ENCODE measurements at regions not wholly inside any gene's neighbourhood (a gene's known extent, or its start where the extent isn't known, plus 50 kb on each side); places are given as distances from the start of the nearest gene placed in this dataset.

GRCh38 chr6:144898741-144899140 is 613.6 kb downstream of the UTRN start:
- Histone ChIP-seq H3K27ac (no peak overlapping the region), H3K4me3 (ENCODE audit: low read depth, low read length) (no peak overlapping the region), H3K36me3 (no peaks in the 10 kb centered on the region), H3K27me3 (ENCODE audit: insufficient read depth, low read depth, severe bottlenecking) (no peaks in the 10 kb centered on the region), H3K9me3 (ENCODE audit: severe bottlenecking) (no peaks in the 10 kb centered on the region)
- no peak for DNase-seq
- no peak for TF ChIP-seq CTCF (IDR thresholded peaks at IDR 0.05; ENCODE audit: low read depth, low read length)

DNA sequence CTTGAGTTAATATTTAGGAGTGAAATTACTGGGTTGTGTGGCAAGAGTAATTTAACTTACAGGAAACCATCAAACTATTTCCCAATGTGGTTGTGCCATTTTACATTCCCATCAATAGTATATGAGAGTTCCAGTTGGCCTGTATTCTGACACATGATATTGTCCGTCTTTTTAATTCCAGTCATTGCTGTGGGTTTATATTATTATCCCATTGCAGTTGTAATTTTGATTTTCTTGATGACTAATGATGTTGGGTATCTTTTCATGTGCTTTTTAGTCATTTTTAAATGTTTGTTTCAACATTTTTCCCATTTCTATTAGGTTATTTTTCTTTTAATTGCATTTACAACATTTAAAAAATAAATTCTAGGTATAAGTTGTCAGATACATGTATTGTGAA is 614.0 kb downstream of the UTRN start:
- no peak overlapping the region for H3K4me3 ChIP-seq (ENCODE audit: low read depth, low read length)
- no peak overlapping the region for H3K27ac ChIP-seq
- no peak for TF ChIP-seq CTCF (IDR thresholded peaks at IDR 0.05; ENCODE audit: low read depth, low read length)
- no peaks in the 10 kb centered on the region for H3K9me3 ChIP-seq (ENCODE audit: severe bottlenecking)
- no peaks in the 10 kb centered on the region for H3K36me3 ChIP-seq
- no peak for DNase-seq
- H3K27me3 ChIP-seq (ENCODE audit: insufficient read depth, low read depth, severe bottlenecking), result no peaks in the 10 kb centered on the region

DNA sequence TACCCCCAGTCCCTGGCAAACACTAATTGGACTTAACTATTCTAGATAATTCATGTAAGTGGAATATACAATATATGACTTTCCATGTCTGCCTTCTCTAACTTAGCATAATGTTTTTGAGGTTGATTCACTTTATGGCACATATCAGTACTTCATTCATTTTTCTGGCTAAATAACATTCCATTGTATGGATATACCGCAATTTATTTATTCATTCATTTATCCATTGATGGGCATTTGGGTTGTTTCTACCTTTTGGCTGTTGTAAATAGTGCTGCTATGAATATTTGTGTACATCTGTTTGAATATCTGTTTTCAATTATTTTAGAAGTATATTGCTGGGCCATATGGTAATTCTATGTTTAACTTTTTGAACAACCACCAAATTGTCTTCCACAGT is 616.3 kb downstream of the UTRN start:
- H3K36me3 ChIP-seq, result no peaks in the 10 kb centered on the region
- no peak for DNase-seq
- TF ChIP-seq CTCF (IDR thresholded peaks at IDR 0.05; ENCODE audit: low read depth, low read length), result no peak
- no peak overlapping the region for H3K4me3 ChIP-seq (ENCODE audit: low read depth, low read length)
- H3K27ac ChIP-seq, result no peak overlapping the region
- no peaks in the 10 kb centered on the region for H3K27me3 ChIP-seq (ENCODE audit: insufficient read depth, low read depth, severe bottlenecking)
- H3K9me3 ChIP-seq (ENCODE audit: severe bottlenecking), result no peaks in the 10 kb centered on the region

DNA sequence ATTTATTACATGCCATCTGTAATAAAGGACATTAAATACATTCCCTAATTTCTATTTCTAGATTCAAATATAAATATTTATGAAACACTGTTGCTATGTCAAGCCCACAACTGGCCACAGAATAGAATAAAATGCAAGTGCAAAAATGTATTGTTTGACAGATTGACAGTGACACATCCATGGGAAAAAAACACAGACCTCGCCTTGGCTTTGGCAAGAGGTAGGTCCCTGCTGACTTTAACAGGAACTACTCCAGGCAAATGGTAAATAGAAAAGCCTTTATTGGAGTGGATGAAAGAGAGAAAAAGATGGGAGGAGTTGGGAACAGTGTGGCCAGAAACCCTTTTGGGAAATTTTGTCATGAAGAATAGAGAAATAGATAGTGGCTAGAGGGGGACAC is 622.9 kb downstream of the UTRN start:
- H3K36me3 ChIP-seq, result no peaks in the 10 kb centered on the region
- no peak for DNase-seq
- H3K9me3 ChIP-seq (ENCODE audit: severe bottlenecking), result no peaks in the 10 kb centered on the region
- no peaks in the 10 kb centered on the region for H3K27me3 ChIP-seq (ENCODE audit: insufficient read depth, low read depth, severe bottlenecking)
- no peak for TF ChIP-seq CTCF (IDR thresholded peaks at IDR 0.05; ENCODE audit: low read depth, low read length)
- no peak overlapping the region for H3K27ac ChIP-seq
- no peak overlapping the region for H3K4me3 ChIP-seq (ENCODE audit: low read depth, low read length)

GRCh38 chr6:144909753-144910285 is 624.7 kb downstream of the UTRN start:
- no peaks in the 10 kb centered on the region for H3K27me3 ChIP-seq (ENCODE audit: insufficient read depth, low read depth, severe bottlenecking)
- no peaks in the 10 kb centered on the region for H3K9me3 ChIP-seq (ENCODE audit: severe bottlenecking)
- no peak overlapping the region for H3K4me3 ChIP-seq (ENCODE audit: low read depth, low read length)
- no peak for TF ChIP-seq CTCF (IDR thresholded peaks at IDR 0.05; ENCODE audit: low read depth, low read length)
- DNase-seq, result no peak
- H3K27ac ChIP-seq, result no peak overlapping the region
- H3K36me3 ChIP-seq, result no peaks in the 10 kb centered on the region

- Histone ChIP-seq H3K4me3 (ENCODE audit: low read depth, low read length) (no peak overlapping the region), H3K27me3 (ENCODE audit: insufficient read depth, low read depth, severe bottlenecking) (no peaks in the 10 kb centered on the region), H3K27ac (no peak overlapping the region), H3K36me3 (no peaks in the 10 kb centered on the region), H3K9me3 (ENCODE audit: severe bottlenecking) (no peaks in the 10 kb centered on the region)
- TF ChIP-seq CTCF (IDR thresholded peaks at IDR 0.05; ENCODE audit: low read depth, low read length), result no peak
- DNase-seq, result no peak
These were observed 626.2 kb downstream of the UTRN start for GRCh38 chr6:144911322-144911721.

Measured in WERI-Rb-1 (cell line).